Gastrocnemius medialis (tissue), 4 donors: ENCODE measurements at regions not wholly inside any gene's neighbourhood (a gene's known extent, or its start where the extent isn't known, plus 50 kb on each side); places are given as distances from the start of the nearest gene placed in this dataset.

Source experiments
- ATAC-seq, 2 donors: fragments of 150-250 bp; one replicate each; pipeline ENCODE4 v1.9.1; 2016
- DNase-seq, 2 donors: peaks; one replicate each; pipeline ENCODE4 v3.0.0-alpha.2; 2019
- H3K27ac ChIP-seq, 4 donors: fragments of 200-600 bp; sonication (generic); 1 replicate in 1 of 4; 2 replicates in 3 of 4; pipeline ENCODE4 v1.5.1; 2016 to 2018; ENCODE audit warnings: mild to moderate bottlenecking in 2 of 4, moderate library complexity in 1 of 4
- H3K27me3 ChIP-seq, 3 donors: fragments of 200-600 bp; sonication (generic) in 2 of 3; 1 replicate in 1 of 3; 2 replicates in 2 of 3; pipeline versions ENCODE4 v1.5.1 to v1.6.0; 2016 to 2019; ENCODE audit warnings: mild to moderate bottlenecking in 1 of 3, moderate library complexity in 1 of 3
- H3K36me3 ChIP-seq, 2 donors: fragments of 200-600 bp; sonication (generic) in 1 of 2; one replicate each; pipeline ENCODE4 v1.5.1; 2017 to 2018
- H3K4me1 ChIP-seq, 2 donors: fragments of 200-600 bp; sonication (generic) in 1 of 2; one replicate each; pipeline ENCODE4 v1.5.1; 2016 to 2017; ENCODE audit warnings: mild to moderate bottlenecking in 2 of 2
- H3K4me3 ChIP-seq, 4 donors: fragments of 200-600 bp; sonication (generic) in 3 of 4; 1 replicate in 1 of 4; 2 replicates in 3 of 4; pipeline ENCODE4 v1.5.1; 2016 to 2019; ENCODE audit warnings: mild to moderate bottlenecking in 2 of 4
- H3K9me3 ChIP-seq, 3 donors: fragments of 200-600 bp; sonication (generic) in 2 of 3; 1 replicate in 1 of 3; 2 replicates in 2 of 3; pipeline ENCODE4 v1.5.1; 2016 to 2019
- POLR2A ChIP-seq, 2 donors: fragments of 450-650 bp; IDR thresholded peaks; one replicate each; pipeline ENCODE4 v1.6.1; 2017; ENCODE audit warnings: antibody characterized with exemption in 2 of 2, mild to moderate bottlenecking in 2 of 2, moderate library complexity in 2 of 2
- in situ Hi-C, 4 donors: fragments of 200-750 bp; cut with MboI; loops; one replicate each; pipeline versions ENCODE4 v1.15.0 to v1.8.0; 2017; ENCODE audit warnings: low sequenced_read_pairs in 4 of 4
- intact Hi-C: fragments of 100-400 bp; cut with DNase I; formaldehyde crosslinking; loops from one replicate; pipeline ENCODE4 v1.15.1; 2023; ENCODE audit warnings: low total_unique reads
- TF ChIP-seq, protein P1 (sequence below), 5 experiments: fragments of 450-650 bp in 3 of 5; fragments of 200-600 bp in 2 of 5; sonication (generic) in 2 of 5; IDR thresholded peaks in 4 of 5; conservative IDR thresholded peaks in 1 of 5; 1 replicate in 4 of 5; 2 replicates in 1 of 5; pipeline ENCODE4 v1.5.1; 2016 to 2019; ENCODE audit warnings: antibody characterized with exemption in 5 of 5, mild to moderate bottlenecking in 3 of 5, moderate library complexity in 3 of 5

DNA sequence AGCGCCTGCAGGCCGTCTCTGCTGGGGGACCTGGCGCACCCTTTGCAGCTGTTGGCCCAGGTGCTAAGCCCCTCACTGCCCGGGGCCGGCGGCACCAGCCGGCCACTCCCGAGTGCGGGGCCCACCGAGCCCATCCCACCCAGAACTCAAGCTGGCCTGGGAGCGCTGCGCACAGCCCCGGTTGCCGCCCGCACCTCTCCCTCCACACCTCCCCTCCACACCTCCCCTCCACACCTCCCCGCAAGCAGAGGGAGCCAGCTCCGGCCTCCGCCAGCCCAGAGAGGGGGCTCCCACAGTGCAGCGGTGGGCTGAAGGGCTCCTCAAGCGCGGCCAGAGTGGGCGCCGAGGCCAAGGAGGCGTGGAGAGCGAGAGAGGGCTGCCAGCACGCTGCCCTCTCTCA lies 177.8 kb upstream of the KAZN start:
- no peaks in the 10 kb centered on the region for H3K9me3 ChIP-seq
- TF ChIP-seq, protein P1, sequence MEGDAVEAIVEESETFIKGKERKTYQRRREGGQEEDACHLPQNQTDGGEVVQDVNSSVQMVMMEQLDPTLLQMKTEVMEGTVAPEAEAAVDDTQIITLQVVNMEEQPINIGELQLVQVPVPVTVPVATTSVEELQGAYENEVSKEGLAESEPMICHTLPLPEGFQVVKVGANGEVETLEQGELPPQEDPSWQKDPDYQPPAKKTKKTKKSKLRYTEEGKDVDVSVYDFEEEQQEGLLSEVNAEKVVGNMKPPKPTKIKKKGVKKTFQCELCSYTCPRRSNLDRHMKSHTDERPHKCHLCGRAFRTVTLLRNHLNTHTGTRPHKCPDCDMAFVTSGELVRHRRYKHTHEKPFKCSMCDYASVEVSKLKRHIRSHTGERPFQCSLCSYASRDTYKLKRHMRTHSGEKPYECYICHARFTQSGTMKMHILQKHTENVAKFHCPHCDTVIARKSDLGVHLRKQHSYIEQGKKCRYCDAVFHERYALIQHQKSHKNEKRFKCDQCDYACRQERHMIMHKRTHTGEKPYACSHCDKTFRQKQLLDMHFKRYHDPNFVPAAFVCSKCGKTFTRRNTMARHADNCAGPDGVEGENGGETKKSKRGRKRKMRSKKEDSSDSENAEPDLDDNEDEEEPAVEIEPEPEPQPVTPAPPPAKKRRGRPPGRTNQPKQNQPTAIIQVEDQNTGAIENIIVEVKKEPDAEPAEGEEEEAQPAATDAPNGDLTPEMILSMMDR (IDR thresholded peaks at IDR 0.05 in 4 of 5, conservative IDR thresholded peaks at IDR 0.05 in 1 of 5): no peak
- TF ChIP-seq POLR2A (IDR thresholded peaks at IDR 0.05): no peak
- in situ Hi-C loops (no loop called here), intact Hi-C loops (no loop called here)
- H3K4me1 ChIP-seq: no peaks in the 10 kb centered on the region
- DNase-seq (no peak), ATAC-seq (no peak)
- no peak overlapping the region for H3K4me3 ChIP-seq
- no peaks in the 10 kb centered on the region for H3K27me3 ChIP-seq
- H3K36me3 ChIP-seq: no peaks in the 10 kb centered on the region
- no peak overlapping the region for H3K27ac ChIP-seq

DNA sequence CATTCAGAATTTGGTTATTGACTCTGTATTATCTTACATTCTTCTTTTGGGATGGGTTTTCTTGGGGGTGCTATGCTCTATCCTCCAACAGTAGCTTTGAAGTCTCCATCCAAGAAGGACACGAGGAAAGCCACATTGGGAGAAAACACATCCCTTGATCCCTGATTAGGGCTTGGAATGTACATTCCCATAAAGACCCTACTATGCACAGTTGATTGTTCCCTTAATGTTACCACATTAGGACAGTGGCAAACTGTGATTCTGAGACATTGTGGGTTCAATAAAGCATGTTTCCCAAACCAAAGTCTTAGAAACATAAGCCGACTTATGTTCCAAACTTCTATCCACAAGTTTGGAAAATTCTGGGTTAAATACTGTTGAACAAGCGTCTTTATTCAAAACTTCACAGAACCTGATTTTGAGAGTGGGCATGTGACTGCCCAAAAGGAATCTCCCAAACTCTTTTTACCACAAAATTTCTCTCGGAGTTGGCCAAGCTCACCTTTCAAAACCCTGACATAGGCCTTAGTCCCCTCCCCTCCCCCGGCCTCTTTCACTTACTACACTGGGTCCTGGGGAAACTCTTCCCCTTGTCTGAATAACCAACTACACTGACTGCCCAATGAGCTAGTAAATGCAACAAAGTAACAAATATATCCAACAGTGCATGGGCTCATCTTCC lies 177.0 kb upstream of the KAZN start:
- Histone ChIP-seq H3K4me1 (no peaks in the 10 kb centered on the region), H3K27me3 (no peaks in the 10 kb centered on the region), H3K36me3 (no peaks in the 10 kb centered on the region), H3K27ac (no peak overlapping the region), H3K9me3 (no peaks in the 10 kb centered on the region), H3K4me3 (no peak overlapping the region)
- intact Hi-C loops: no loop called here
- no peak for TF ChIP-seq POLR2A (IDR thresholded peaks at IDR 0.05)
- TF ChIP-seq, protein P1 (IDR thresholded peaks at IDR 0.05 in 4 of 5, conservative IDR thresholded peaks at IDR 0.05 in 1 of 5): no peak
- in situ Hi-C loops: no loop called here
- DNase-seq: no peak
- ATAC-seq: no peak

DNA sequence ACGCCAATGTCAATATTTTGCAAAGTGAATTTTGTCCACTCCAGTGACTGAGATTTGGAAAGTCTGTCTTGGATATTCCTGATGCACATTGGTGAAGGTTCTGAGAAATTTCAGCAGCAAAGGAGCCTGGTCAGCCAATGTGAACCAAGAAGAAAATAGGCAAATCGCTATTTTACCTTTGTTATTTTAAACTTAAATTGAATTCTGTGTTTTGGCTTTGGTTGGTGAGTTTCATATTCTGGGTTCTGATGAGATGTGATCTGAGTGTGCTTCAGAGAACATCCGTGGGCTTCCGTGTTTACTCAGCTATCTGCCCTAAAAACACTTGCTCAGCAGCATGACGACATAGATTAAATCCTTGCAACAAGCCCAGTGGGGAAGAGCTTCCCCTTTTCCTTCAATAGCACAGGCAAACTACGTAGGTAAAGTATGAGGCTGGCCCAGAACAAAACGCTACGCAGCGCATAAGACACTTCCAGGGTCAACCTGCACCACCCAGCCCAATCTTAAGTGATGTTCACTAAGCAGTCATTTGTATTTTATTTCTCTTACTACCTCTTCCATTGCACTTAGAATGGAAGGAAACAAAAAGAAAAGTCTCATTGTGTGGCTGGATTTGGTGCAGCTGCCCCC lies 176.4 kb upstream of the KAZN start:
- intact Hi-C loops (no loop called here), in situ Hi-C loops (no loop called here)
- no peaks in the 10 kb centered on the region for H3K27me3 ChIP-seq
- H3K27ac ChIP-seq: no peak overlapping the region
- no peak for DNase-seq
- no peak for TF ChIP-seq POLR2A (IDR thresholded peaks at IDR 0.05)
- TF ChIP-seq, protein P1 (IDR thresholded peaks at IDR 0.05 in 4 of 5, conservative IDR thresholded peaks at IDR 0.05 in 1 of 5): no peak
- H3K36me3 ChIP-seq: no peaks in the 10 kb centered on the region
- H3K4me3 ChIP-seq: no peak overlapping the region
- H3K4me1 ChIP-seq: no peaks in the 10 kb centered on the region
- H3K9me3 ChIP-seq: no peaks in the 10 kb centered on the region
- no peak for ATAC-seq

DNA sequence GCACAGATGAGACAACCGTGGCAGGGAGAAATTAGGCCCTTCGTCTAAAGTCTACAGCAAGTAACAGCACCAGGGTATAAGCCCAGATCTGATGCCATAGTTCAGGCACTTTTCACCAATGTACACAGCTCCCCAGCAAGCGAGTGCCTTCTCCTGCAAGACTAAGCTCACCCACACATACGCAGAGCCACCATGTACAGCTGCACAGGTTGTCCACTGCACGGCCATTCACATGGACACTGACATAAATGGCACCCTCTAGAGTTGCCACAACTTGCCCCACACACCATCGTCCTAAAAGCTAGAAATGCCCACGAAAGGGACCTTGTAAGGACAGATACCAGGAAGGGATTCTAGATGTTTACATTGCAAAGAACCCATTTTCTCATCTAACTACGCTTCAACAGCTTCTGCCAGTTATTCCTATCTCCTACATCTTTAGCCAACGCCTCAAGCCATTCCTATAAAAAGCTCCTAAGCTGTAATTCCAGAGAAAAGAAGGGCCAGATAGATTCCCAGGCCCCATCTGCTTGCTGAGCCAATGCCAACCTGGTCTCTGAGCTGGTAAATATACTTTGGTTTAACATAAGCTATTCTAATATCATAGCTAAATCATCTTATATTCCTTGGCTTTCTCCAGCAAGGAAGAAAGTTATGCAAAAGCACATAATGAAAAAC lies 174.0 kb upstream of the KAZN start:
- ATAC-seq: no peak

More for the DNA sequence above, 174.0 kb upstream of the KAZN start:
- Histone ChIP-seq H3K4me3 (no peak overlapping the region), H3K4me1 (no peaks in the 10 kb centered on the region), H3K9me3 (no peaks in the 10 kb centered on the region), H3K27ac (no peak overlapping the region), H3K36me3 (no peaks in the 10 kb centered on the region), H3K27me3 (no peaks in the 10 kb centered on the region)
- DNase-seq: no peak
- in situ Hi-C loops (no loop called here), intact Hi-C loops (no loop called here)
- TF ChIP-seq, protein P1 (IDR thresholded peaks at IDR 0.05 in 4 of 5, conservative IDR thresholded peaks at IDR 0.05 in 1 of 5): no peak
- no peak for TF ChIP-seq POLR2A (IDR thresholded peaks at IDR 0.05)
